Ureter (tissue), 1 donor: ENCODE measurements at regions not wholly inside any gene's neighbourhood (a gene's known extent, or its start where the extent isn't known, plus 50 kb on each side); places are given as distances from the start of the nearest gene placed in this dataset.

ENCODE experiments used
- DNase-seq: peaks from one replicate; pipeline ENCODE4 v3.0.0-alpha.2; 2020; ENCODE audit warnings: low spot score
- donor health status: DM: yes; HTN: yes; CAD: no.

DNA sequence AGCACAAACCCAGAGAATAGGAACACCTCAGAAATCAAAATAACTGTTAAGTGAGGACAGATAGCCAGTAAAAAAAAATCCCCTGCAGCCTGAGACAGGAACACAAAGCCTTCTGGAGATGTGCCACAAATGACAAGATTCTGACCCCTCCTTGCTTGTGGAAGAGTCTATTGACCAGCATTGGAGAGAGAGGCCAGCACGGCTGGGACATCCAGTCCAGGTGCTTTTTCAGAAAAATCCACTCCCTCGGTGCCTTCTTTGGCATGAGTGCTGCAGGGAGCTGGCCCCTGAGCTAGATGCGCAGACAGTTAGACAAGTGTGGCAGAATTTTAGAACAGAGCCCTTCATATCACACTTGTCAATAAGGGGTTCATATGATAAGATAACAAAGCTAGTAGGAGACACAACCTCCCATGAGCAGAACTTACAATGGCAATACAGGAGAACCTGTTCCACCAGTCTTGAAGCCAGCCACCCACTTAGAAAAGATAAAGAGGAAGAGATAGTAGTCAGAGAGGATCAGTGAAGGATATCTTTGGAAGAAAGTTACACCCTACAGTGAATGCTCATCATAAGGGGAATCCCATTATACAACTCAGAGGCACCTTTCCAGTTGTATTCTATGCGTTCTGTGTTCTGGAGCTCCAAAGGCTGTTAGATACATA lies 298.4 kb downstream of the TLE1 start:
- no peak for DNase-seq

DNA sequence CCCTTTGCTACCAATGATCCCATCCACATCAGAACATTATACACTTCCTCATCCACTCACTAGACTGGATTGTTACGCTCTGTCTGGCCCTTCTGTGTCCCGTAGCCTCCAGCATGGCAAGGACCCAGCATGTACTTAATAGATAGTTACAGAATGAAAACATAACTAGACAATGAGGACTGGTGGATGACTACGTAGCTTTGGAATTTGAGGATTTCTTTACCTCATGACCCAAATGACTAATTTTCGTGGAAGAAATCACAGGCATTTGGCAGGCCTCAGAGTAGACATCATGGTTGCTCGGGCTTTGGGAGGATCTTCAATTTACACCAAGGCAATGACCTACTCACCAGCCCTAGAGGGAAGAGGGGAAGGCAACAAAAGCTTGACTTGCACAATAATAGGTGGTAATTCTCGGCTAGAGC lies 299.8 kb downstream of the TLE1 start:
- DNase-seq = no peak

DNA sequence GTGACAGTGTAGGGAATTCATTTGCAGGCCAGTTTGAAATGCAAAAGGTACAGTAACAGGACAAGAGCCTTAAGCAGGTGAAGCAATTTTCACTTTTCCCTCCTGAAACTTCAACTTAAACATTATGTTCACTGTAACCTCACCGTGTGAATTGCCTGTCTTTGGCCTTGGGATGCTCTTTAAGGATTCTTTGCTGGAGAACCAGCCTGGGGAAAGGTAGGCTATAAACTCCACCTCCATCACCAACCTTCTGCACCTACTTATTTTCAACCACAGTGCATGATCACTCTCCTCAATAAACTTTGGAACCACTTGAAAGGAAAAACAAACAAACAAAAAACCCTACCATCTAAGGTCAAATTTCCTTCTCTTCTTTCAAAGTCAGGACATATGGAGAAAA lies 300.5 kb downstream of the TLE1 start:
- no peak for DNase-seq

DNA sequence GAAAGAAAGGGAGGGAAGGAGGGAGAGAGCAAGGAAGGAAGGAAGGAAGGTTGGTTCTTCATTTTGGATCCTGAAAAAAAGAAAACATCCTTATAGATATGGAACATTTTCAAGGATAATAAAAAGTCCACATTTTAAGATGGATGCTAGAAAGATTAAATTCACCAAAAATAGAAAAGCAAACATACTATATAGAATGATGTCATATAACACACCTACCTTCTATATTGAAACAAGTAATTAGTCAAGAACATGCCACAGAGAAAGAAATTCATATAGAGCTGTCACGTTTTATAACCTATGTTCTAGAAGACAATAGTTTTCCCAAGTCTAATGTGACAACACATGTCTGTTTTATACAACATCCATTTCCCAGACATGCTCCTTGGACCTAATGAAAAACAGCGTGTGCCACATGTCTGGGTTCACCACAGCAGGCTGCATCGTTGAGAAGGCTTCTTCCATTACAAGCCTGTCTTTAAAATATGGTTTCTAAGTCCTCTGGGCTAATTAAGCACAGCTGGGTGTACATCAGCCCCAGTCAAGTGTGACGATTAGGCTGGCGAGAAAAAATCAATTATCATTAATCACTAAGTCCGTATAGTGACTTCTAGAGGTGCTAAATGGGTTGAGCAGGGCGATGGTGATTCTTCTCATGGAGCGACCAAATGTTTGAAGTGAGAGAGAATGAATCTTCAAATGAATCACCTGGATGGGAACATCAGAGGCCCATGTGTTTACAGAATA lies 301.8 kb downstream of the TLE1 start:
- no peak for DNase-seq

DNA sequence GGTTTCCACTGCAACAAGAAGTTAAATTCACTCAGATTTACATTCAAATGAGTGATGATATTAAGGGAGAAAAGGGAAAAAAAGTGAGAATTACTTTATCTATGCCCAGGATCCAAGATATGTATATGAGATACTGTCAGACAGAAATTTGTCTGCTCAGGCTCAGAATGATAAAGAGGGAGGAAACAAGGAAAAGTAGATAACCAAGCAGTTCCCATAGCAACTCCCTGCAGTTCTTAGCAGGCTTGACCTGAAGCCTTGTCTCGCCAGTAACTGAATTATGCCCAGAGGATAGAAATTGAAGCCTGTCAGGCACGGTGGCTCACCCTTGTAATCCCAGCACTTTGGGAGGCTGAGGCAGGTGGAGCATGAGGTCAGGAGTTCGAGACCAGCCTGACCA lies 304.4 kb downstream of the TLE1 start:
- no peak for DNase-seq

DNA sequence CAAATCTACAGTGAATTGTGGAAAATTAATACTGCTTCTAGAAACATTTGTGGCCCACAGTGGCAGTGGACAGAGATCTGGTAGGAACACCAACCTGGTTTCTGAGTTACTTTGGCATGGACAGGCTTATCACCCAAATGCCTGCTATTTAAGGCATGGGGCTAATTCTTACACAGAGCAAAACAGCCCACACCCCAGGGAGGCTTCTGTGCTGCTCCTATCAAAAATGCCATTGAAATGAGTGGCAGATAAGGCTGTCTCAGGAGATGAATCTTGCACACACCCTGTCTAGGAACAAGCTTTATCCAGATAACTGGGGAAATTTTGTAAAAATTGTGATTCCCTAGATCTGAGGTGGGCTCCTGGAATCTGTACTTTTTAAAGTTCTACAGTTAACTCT lies 307.1 kb downstream of the TLE1 start:
- DNase-seq = no peak

DNA sequence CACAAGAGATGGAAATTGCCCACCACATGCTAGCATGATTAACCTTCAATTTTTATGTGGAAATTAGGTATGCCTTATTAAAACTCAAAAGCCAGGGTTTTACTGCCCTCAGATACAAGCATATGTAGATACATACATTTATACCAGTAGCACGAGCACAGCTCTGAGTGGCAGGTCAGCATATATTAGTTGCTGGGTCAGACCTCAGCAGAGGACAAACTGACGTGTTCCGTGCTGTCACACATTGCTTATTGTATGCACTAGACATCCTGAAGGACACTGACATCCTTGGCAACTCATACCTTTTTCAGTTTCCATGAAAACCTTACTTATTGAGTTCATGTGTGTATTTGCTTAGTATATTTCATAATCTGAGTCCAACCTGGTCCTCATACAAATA lies 307.7 kb downstream of the TLE1 start:
- DNase-seq = no peak

DNA sequence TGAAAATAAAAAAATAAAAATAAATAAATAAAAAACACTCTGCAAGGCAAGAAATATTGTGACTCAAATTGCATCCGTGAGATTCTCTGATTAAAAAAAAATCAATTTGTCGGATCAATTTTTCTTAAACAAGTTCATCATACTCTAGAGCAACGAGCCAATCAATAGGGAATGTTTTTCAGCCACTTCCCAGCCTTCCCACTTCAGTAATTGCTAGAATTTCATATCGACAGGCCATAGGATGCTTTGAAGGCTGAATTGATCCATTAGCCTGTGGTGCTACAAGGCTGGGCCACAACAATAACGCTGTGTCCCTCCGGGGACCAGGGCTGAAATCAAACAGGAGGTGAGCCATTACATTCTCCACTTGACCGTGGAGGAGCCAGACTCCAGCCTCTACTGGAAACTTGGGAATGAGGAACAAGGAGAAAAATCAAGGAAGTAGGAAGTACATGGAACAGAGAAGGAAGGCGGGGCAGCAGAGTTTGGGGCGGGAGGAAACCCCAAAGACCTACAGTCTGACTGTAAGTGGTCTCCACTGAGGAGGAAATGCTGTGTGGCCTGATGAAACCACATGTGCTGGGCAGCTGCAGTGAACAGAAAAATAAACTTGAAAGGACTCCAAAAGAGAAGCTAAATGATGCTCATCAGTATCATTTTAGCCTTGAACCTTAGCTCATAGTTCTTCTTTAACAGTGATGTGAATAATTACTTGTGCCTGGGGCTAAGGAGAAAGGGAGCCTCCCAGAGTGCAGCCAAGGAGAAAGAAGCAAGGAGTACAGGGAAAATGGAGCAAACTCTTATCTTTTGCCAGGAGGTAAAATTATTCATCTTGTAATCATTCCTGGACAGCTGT lies 308.6 kb downstream of the TLE1 start:
- DNase-seq = no peak

DNA sequence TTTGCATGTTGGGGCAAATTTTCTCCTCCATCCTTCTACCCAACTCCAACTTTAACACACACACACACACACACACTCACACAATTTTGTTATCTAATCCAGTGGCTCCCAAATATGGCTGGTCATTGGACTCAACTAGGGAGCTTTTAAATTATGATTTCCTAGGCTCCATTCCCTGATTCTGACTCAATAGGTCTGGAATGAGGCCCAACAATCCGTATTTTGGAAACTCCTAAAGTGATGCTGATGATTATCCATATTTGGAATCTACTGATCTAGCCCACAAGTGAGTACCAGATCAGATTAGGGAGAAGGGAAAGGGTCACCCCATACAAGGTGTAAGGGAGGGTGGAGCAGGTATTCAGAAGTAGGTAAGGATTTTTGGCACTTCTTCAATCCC lies 309.7 kb downstream of the TLE1 start:
- DNase-seq = no peak

DNA sequence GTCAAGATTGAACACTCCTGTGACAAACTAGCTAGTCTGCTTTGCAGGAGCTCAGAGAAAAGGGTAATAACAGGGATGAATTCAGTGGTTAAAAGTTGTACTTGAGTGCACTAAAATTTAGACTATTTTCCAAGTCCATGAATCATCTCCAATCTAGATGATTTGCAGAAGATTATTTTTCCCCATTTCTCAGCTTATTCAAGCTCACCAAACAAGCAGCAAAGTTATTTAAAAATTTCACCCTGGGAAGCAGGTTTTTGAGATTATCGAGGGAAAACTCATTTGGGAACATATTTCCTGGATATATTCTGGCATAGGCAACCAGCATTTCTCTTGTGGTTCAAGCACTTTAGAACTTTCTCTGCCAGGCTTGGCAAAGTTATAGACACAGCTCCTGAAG lies 311.4 kb downstream of the TLE1 start:
- DNase-seq = no peak

DNA sequence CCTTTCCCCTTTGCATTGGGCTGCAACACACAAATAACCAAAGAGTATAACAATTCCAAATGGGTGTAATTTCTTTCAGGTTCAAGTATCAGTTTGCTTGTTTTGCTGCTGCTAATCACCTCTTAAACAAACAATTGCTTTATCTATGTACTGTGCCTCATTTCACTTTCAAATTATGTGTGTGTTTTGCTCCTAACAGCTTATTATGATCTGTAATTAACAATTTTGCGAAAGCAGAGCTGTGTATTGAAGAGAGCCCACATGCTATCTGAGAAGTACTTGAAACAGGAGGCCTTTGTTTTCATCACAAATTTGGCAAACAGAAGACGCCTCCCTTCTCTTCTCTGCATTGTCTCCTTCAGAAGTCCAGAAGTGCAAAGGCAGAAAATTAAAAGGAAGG lies 312.0 kb downstream of the TLE1 start:
- no peak for DNase-seq

DNA sequence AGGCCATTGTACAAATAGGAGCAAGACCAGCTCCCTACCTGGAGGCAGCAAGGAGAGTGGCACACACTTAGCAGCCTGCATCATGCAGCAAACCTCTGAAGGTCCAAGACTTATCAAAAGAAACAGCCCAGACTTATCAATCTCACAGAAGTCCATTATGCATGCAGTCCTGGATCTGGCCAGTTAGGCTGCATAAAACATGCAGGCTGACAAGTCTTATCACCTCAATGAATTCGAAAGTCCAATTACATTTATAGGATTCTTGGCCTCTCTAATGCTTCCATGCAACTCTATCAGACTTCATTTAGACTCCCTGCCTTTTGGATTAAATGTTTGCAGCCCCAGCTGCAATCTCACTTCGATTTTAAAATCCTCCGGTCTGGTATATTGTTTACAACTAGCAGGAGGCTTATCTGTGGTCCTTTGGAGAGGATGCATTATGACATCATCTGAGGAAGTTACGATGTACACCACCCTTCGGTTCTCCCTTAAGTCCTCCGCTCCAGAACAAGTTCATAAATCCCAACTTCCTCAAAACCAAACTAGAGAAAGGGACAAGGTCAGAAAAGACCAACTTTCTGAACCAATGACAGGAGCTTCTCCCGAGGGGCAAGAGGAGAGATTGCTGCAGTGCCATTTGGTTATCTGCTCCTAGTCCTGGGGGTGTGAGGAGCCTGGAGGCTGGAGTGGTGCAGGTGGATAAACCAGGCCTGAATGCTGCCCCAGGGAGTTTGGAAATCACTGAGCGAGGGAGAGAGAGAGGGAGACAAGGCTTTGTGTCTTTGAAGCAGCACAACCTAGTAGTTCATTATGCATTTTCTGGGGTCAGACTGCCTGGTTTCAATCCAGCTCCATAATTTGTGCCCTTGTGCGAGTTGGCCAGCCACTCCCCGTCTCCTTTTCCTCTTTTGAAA lies 313.9 kb downstream of the TLE1 start:
- DNase-seq = no peak

DNA sequence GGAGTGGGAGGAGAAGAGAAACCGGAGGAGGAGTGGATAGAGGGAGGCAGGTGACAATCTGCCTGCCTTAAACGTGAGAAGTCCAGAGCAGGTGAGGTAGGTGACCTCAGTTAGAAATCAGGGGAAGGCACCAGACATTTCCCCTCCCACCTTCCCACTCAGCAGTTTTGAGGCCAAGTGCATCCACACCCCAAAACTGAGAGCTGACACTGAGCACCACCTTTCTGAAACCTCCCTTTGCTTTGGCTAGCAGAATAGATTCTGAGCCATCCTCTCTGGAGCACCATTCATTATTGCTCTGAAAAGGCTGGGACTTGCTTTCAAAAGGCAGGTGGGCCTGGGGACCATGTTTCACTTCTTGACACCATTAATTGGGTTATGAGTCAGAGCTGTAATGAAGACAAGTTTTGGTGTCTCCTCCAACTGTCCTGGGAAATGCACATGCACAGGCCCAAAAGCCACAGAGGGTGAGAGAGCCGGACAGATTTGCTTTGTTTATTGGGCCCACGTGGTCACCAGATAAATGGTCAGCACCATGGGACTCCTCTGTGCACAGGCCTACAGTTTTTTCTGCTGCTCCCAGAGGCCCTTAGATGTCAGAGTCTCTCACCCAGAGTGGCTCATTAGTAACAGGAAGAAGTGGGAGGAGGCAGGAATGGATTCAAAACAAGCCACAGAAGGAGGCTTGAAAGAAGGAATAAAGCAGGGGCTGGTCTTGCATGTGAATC lies 314.7 kb downstream of the TLE1 start:
- DNase-seq = no peak

DNA sequence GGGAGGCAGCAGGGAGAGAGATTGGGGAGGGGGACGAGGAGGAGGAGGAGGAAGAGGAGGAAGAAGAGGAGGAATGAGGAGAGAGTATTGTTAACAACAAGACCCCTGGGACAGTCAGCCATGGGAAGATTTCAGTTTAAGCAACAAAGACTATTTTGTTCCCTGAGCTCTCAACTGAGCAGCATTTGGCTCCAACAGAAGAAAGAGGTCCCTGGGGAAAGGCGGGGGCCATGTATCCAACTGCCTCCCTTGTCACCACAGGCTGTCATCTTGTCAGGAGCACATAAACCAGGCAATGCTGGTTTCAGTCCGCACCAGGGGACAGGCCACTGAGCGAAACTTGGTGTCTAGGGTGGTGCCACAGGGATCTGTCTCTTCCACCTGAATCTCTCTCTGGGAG lies 316.1 kb downstream of the TLE1 start:
- DNase-seq = no peak

DNA sequence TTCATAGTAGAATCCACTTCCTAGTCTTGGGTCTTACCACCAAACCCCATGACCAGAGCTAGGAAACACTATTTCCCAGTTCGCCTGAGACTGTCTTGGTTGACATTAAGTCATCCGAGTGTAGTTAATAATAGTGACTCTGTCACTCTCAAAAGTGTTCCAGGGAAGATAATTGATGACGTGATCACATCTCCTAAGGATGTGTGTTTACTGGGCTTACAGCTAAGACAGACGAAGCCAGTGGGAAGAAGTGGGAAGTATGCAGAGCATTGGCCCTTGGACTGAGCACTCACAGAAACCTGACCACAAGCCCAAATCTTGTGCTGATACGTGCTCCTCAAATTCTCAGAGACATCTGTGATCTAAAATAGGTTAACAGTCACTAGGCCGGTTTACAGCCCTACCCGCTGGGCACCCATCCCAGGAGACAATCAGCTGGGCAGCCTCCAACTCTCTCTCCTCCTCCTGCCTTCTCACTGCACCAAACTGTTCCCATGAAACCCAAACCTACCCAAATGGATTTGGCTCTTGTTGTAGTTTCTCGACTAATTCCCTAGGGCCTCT lies 316.6 kb downstream of the TLE1 start:
- DNase-seq = no peak

DNA sequence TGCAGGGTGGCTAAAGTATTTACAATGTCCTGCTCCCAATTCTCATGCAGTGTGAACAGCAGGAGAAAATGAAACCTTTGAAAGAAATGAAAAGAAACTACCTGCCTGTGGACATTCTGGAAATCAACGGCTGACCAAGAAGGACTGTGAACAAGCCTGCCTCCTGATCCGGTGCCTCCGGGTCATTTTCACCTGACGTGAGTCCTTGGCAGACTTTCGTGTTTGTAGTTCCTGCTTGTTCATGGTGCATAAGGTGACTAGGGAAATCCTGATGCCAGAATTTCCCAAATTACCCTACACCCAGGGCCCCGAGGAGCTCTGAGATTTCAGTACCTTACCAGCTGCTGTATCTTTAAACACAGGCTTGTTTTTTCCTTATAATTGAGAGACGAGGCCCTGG lies 317.5 kb downstream of the TLE1 start:
- no peak for DNase-seq

DNA sequence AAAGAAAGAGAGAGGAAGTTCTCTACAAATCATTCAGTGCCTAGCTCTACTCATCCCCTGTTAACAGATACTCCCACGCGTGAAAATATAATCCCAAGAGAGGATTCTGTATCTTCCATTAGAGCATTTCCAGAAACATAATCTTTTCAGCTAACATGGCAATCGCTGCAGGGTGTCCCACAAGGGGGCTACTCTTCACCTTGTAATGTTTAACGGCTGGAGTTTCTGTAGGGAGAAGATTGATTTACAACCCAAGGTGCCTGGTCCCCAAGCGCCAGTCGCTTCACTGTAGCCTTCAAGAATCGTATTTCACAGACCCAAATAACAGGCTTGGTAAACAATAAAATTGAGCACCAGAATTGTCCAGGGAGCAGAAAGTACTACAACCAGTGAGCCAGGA lies 318.7 kb downstream of the TLE1 start:
- no peak for DNase-seq

DNA sequence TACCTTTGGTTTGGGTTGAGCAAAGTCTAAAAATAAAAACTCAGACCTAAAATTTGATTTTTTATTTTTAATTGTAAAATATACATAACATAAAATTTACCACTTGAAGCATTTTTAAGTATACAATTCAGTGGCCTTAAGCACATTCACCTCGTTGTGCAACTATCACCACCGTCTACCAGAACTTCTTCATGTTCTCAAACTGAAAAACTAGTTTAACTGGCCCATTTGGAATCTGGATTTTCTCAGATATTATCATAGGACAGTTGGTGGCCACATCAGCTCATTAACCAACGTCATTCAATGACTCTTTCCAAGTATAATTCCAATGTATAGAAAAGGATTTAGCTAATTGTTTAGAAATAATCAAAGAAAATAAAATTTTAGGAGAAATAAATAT lies 319.3 kb downstream of the TLE1 start:
- DNase-seq = no peak

DNA sequence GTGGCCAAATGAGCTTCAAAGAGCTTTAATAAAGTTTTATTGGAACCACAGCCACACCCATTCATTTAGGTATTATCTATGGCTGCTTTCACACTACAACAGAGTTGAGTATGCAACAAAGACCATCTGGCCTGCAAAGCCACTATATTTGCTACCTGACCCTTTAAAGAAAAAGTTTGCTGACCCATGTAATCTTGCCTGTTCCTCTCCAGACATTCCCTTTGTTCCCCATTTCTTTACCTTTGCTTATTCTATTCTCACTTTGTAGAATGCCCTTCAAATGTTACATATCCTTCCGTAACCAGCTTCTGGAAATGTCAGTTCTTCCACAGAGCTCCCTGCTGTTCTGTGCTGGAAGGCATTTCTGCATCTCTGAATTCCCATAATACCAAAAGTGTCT lies 320.2 kb downstream of the TLE1 start:
- DNase-seq = no peak

DNA sequence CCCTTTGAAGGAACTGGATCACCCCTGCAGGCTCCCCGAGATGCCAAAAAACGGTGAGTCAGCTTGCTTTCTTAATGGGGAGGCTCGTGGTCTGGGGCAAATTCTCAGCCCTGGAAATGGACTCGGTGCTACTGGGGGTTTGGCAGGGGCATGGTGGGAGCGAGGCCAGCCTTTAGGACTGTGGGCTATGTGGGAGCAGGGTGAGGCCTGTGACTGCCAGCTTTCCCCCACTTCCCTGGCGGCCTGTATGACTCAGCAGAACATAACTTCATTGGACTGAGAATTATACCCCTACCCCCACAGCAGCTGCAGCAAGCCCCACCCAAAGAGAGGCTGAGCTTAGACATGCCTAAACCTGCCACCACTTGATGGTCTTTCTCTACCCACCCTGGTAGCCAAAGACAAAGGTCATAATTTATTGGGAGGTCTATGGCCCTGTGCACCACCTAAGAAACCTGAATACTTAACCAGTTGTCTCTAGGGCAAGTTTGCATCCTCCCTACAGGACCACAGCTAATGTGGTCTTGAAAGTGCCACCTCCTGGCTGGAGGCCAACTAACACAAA lies 325.3 kb downstream of the TLE1 start:
- DNase-seq = no peak
